Activated naive CD4-positive, alpha-beta T cell treated with Interleukin-2 at 50 U/mL for 16 hours (primary cell): ENCODE measurements at regions not wholly inside any gene's neighbourhood (a gene's known extent, or its start where the extent isn't known, plus 50 kb on each side); places are given as distances from the start of the nearest gene placed in this dataset.
A peak's percentile ranks its signal among the peaks of the same experiment; 100 is the strongest.

Source experiments
- DNase-seq: peaks from one replicate; pipeline ENCODE4 v3.0.0-alpha.2; 2020

DNA sequence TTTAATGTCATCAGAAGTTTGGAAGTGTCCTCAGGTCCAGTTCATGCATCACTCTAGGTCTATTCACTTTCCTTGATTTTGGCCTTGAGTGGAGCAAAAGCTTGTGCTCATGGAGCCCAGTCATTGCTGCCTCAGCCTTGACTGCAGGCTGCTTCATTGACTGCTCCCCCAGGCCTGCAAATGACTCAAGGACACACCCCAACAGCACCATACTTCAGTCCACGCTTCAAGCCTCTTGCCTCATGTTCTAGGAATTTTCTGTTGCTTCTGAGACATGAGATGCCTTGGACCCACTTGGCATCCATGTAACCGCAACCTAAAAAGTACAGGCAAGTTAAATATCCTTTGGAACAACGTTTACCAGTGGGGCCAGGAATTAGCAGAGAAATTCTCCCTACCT is 193.7 kb downstream of the PIK3R1 start:
- DNase-seq = no peak

GRCh38 chr5:68411161-68411560 is 195.6 kb downstream of the PIK3R1 start:
- no peak for DNase-seq

DNA sequence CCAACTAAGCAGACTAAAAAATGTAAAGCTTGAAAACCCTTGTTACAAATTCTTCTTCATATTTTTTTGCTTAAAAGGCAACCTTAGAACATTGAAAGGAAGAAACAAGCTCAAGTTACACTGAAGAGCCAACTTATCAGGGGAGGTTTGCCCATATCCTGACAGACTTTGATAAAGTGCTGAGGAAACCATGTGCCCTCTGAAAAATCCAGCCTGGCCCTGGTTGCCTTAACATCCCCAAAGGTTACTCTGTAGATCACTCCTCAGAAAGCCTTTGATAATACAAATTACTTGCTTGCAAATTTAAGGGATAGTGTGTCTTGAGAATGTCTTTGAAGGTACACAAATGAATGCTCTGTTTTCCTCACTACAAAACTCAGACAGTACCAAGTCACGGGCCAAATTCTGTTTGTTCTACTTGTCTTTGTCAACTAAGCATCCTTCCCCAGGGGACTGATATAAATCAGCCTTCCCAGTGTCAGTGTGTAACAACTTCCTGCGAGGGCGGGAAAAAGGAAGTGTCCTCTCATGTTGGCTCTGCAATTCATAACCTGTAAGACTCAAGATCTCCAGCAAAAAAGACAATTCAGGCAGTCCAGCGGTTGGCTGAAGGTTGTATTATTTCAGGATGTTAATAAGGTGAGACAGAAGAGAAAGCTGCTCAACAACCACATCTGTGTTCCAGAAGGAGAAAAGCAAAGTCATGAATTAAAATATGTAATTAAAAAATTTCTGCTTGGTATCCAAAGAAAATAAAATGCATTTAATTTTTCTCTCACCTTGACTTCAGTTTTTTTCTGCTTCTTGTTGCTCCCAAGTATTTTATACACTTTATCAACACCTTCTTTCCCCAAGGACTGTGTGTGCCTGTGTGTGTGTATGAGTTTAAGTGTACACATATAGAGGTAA is 199.9 kb downstream of the PIK3R1 start:
- DNase-seq = no peak

DNA sequence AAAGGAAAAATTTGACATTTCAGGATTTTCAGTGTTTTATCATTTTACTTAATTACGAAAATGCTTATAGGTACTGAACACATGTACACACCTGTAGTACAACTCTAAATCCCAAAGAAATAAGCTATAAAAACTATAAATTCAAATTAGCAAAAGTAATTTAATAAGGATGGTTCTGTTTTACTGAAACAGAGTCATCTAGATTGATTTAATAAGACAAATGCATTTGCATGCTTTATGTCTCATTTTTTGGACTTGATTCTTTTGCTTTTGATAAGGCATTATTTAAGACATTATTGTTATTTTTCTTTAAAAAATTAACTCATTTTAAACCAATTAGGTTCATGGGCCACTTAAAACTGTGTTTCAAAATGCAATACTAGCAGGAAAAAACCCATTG is 201.2 kb downstream of the PIK3R1 start:
- no peak for DNase-seq

DNA sequence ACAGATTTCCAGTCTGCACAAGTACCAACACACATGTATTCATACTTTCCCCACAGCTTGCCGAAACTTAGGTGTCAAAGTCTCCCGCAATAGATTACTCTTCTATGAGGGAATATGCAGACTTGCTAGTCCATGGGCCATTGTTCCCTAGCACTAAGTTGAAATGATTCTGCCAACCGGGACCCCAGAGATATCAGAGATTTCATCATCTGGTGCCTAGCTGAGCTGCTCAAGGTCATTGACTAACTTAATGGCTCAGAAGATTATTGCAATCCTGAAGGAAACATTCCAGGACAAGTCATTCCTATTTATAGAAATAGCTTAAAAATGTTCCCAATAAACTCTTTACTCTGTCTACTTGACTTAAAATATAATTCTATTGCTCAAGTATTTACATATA is 202.6 kb downstream of the PIK3R1 start:
- no peak for DNase-seq

- no peak for DNase-seq
Measured at GRCh38 chr5:68418680-68419079, 203.1 kb downstream of the PIK3R1 start.

DNA sequence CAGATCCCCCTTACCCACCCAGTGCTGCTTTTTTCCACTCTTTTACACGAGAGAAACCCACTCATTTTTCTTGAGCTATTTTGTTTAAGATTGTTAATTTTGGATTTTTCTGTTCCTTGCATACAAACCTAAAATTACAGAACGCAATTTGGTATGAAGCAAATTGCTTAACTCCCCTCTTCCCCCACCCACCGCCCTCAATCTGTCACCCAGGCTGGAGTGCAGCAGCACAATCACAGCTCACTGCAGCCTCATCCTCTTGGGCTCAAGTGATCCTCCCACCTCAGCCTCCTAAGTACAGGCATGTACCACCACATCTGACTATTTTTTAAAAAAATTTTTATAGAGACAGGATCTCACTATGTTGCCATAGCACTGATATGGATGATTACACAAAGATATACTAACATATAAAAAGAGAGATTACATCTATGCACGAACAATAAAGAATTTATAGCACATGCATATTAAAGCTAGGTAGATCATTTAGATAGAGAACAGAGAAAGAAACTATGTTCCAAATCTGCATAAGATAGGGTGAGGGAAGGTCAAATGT is 203.6 kb downstream of the PIK3R1 start:
- no peak for DNase-seq

GRCh38 chr5:68419637-68420452 is 204.3 kb downstream of the PIK3R1 start:
- no peak for DNase-seq

DNA sequence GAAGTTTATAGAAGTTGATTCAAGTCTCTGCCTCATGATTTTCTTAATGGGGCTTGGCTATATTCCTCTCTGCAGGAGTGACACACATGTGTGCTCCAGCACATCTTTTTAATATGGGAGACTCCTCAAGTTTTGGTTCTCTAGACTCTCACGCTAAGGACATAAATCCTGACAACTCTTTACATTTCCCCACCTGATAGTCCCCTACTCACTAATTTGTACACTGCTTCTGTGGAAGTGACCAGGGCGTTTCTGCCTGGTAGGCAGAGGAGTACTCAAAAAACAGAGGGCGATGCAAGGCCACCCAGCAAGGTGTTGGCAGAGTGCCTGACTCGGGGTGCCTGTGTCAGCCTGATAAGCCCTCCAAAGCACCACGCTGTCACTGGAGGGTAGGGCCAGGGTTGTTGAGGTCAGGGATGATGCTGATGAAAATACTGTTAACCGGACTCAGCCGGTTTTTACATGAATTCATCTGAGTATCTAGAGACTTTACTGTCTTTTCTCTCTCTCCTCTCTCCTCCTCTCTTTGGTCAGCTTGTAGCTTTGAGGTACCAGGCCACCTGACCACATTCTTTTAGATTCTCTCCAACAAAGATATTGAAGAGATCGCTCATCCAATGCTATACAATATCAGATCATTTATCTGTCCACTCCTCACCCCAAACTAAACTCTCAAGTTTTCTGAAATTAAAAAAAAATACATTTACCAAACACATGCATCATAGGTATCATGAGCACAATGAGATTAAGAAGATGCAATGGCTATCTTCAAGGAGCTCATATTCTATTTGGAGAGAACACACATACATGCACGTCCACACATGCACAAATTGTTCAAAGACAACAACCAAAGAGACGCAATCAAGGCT is 205.2 kb downstream of the PIK3R1 start:
- no peak for DNase-seq

- DNase-seq = no peak
Measured at GRCh38 chr5:68421485-68422220, 206.1 kb downstream of the PIK3R1 start.

- DNase-seq = no peak
Measured at GRCh38 chr5:68423154-68423811, 207.7 kb downstream of the PIK3R1 start.

- peak; percentile 21 for DNase-seq
Measured at GRCh38 chr5:68424799-68425537, 209.4 kb downstream of the PIK3R1 start.

DNA sequence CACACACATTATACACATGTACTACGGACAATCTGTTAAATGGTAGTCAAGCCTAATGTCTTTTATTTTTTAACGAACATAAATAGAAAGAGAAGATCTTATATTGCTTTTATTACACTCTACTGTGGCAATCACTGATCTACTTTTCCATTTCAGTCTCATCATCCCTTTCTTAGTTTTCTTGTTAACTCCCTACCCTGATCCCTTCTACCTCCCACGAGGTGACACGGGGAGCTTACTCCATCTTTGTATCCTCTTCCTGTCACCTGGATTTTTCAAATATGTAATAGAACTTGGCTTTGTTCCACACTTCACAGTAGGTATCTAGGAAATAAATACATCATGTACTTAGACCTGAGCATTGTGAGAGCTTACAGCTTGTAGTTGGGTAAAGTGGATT is 211.0 kb downstream of the PIK3R1 start:
- no peak for DNase-seq

DNA sequence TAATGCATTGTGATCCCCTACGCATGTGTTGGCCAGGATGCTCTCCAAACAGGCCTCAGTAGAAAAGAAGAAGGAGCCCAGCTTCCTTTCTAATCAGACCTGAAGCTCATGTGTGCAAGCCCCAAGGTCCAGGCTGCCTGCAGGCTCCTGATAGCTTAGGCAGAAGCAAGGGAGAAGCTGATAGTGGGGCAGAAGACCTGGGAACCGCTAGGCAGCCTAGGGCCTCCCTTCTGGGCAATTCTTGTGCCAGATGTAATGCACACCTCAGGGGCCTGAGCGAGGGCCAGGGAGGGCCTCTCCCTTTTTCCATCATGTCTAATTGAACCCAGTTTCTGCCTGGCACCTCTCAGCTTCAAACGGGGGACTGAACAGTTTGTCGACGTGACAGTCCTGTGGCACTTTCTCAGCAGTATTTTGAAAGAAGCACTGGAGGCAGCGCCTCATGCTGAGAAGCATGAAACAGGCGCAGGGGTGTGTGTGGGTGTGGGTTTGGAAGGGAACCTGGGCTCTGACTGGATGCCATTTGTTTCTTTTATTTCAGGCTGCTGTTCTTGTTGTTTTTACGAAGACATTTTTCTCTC is 212.8 kb downstream of the PIK3R1 start:
- no peak for DNase-seq

DNA sequence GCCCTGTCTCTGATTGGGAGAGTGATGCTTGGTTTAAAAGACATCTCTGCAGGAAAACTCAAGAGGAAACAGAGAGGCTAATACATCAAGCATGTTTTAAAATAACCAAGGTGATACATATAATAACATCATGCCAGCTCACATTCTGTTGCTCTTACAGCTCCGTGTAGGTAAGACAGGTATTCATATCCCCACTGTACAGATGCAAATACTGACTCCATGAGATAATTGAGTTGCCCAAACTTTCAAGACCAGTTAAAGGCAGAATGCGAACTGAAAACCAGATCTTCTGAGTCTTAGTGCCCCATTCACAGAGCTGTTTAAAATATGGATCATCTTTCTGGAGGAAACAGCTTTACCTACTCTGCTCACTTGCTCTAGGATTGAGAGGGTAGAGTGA is 214.0 kb downstream of the PIK3R1 start:
- no peak for DNase-seq

GRCh38 chr5:68430279-68430678 is 214.7 kb downstream of the PIK3R1 start:
- no peak for DNase-seq

- DNase-seq = no peak
Measured at GRCh38 chr5:68431186-68431585, 215.6 kb downstream of the PIK3R1 start.

GRCh38 chr5:68431601-68432337 is 216.2 kb downstream of the PIK3R1 start:
- DNase-seq = no peak

DNA sequence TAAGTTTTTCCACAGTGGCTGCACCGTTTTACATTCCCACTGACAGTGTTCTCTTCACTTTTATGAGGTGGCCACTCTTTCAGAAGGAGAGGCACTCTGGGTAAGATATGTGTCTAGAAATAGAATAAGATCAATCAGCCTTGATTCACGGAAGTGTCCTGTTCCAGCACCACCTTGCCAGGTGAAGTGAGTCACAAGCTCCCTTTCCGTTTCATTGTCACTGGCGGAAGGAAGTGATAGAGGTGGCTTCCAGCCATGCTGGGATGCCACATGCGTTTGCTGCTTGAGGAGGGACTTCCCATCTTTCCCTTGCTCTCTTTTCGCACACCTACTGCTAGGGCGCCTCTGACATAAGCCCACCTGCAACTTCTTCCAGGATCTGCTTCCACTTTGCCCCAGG is 217.1 kb downstream of the PIK3R1 start:
- peak; percentile 44 for DNase-seq

DNA sequence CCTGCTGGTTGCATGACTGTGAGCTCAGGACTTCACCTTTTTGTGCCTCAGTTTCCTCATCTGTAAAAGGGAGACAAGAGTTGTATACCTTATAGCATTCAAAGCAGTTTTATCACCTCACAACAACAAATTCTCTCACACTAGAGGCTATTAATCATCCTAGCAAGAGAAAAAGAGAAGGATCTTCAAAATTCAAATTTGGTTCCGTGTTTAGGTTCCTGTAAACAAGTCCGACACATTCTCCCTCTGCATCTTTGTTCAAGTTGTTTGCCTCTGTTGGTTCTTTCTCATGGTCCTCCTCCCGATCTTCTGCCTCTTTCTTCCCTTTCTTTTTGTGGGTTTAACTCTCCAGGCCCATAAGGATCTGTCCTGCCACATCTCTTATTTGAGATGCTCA is 218.0 kb downstream of the PIK3R1 start:
- DNase-seq = no peak
